ENCODE measurements at regions not wholly inside any gene's neighbourhood (a gene's known extent, or its start where the extent isn't known, plus 50 kb on each side); places are given as distances from the start of the nearest gene placed in this dataset.

DNA sequence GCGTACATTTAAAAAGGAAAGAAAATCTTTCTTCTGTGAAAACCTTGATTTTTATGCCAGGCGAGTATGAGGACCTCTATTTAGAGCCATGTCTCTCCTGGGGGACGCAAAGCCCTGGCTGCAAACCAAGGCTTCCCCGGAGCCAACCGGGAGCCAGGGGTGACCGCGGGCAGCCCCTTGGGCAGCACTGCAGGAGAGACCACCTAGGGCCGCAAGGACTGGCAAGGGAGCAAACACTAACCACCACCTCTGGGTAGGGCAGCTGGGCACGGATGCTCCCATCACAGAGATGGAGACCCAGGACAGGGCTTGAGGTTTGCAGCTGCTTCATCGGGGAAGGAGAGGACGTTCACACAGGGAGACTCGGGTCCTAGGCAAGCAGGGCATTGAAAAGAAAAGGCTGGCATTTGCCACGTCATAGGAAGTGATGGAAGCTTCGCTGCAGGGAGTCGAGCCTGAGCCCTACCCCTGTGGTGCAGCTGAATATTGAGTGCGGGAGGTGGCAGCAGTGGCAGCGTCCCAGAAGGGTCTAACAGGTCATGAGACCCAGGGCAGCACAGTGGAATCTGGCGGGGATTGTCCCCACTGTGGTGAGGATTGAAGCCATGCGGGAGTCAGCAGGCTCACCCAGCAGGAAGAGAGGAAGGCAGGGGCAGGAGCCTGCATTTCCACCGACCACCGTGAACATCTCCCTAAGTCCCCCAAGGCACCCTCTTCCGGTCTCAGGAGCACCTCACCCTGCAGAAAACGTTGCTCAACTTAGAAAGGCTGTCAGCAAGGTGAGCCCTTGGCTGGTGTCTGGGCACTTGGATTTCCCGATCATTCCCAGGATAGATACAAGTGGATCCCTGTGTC is 156.2 kb upstream of the CST7 start:
- Mint-ChIP-seq H3K27ac (peak overlapping the region in 1 of 6 donors; percentile 24), H3K27me3 (ENCODE audit: low read depth in 3 of 3) (peaks cover 2 to 5% (median 4%) of the 10 kb centered on the region in 3 donors), H3K9me3 (no peaks in the 10 kb centered on the region), H3K36me3 (no peaks in the 10 kb centered on the region), H3K4me1 (no peaks in the 10 kb centered on the region), H3K4me3 (no peak overlapping the region)
- DNase-seq = no peak

GRCh38 chr20:24795436-24795835 is 153.6 kb upstream of the CST7 start:
- DNase-seq = no peak
- Mint-ChIP-seq H3K9me3 (no peaks in the 10 kb centered on the region), H3K4me3 (no peak overlapping the region), H3K27ac (no peak overlapping the region), H3K36me3 (no peaks in the 10 kb centered on the region), H3K4me1 (no peaks in the 10 kb centered on the region), H3K27me3 (ENCODE audit: low read depth in 3 of 3) (peaks cover 2 to 4% (median 4%) of the 10 kb centered on the region in 3 donors)

DNA sequence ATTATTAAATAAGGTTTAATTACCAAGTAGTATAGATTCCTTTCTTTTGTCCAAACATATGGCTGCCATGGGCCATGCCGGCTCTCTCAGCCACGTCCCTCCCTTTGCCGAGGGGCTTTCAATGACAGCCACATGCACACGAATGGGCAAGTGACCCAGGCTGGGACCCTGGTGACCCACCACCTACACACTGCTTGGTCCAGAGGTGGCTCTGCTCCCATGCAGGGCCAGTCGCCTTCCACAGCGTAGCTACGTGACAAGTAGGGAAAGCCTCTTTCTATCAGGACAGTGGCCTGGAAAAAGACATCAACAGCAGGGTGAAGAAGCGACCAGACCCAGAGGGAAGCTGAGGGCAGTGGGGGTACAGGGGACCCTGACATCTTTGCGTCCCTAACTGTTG is 152.8 kb upstream of the CST7 start:
- Mint-ChIP-seq H3K27ac (no peak overlapping the region), H3K9me3 (no peaks in the 10 kb centered on the region), H3K36me3 (no peaks in the 10 kb centered on the region), H3K4me3 (no peak overlapping the region), H3K4me1 (no peaks in the 10 kb centered on the region), H3K27me3 (ENCODE audit: low read depth in 3 of 3) (peaks cover 2 to 4% (median 4%) of the 10 kb centered on the region in 3 donors)
- no peak for DNase-seq

GRCh38 chr20:24797113-24797512 is 152.0 kb upstream of the CST7 start:
- Mint-ChIP-seq H3K27ac (no peak overlapping the region), H3K27me3 (ENCODE audit: low read depth in 3 of 3) (peaks cover 2 to 4% (median 4%) of the 10 kb centered on the region in 3 donors), H3K9me3 (no peaks in the 10 kb centered on the region), H3K4me3 (no peak overlapping the region), H3K4me1 (no peaks in the 10 kb centered on the region), H3K36me3 (no peaks in the 10 kb centered on the region)
- DNase-seq = no peak

- H3K4me1 Mint-ChIP-seq = no peaks in the 10 kb centered on the region
- H3K9me3 Mint-ChIP-seq = no peaks in the 10 kb centered on the region
- DNase-seq = no peak
- peaks cover 2 to 4% (median 2%) of the 10 kb centered on the region in 3 donors for H3K27me3 Mint-ChIP-seq (ENCODE audit: low read depth in 3 of 3)
- no peaks in the 10 kb centered on the region for H3K36me3 Mint-ChIP-seq
- H3K4me3 Mint-ChIP-seq = no peak overlapping the region
- peak overlapping the region in 1 of 6 donors; percentile 14 for H3K27ac Mint-ChIP-seq
Observed at GRCh38 chr20:24797745-24798655, 151.1 kb upstream of the CST7 start.

DNA sequence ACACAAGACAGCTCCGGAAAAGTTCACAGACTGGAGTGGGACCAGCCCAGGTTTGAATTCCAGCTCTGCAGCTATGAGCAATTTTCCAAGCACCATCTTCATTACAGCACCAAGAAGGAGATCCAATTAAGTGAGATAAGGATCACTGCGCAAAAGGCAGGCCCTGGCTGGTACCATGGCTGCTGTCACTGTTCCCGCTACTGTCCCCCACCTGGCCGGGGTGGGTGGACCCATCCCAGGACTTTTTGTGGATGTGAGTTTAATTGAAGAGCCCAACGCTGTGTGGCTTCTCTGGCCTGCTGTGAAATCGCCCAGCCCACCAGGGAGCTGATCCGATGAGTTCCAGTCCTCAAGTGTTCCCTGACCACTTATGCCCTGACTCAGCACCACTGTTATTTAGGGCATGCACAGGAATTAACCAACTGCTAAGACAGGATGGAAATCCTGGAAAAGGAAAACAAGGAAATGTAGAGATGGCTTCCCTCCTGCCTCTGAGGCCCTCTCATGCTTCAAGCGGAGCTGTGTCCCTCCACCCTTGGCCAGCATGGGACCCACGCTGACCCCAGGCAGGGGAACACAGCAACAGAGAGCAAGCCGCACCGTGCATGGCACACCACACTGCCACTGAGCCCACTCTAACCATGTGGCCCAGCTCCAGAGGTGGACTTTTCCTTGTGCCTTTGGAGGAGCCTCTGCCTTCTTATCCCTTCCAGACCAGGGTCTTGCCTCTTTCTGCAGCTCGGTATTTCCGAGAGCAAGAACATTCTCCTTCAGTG is 150.0 kb upstream of the CST7 start:
- Mint-ChIP-seq H3K36me3 (no peaks in the 10 kb centered on the region), H3K4me3 (no peak overlapping the region), H3K4me1 (no peaks in the 10 kb centered on the region), H3K9me3 (no peaks in the 10 kb centered on the region), H3K27me3 (ENCODE audit: low read depth in 3 of 3) (peaks cover 0 to 4% (median 2%) of the 10 kb centered on the region in 3 donors), H3K27ac (no peak overlapping the region)
- DNase-seq = no peak

- Mint-ChIP-seq H3K4me1 (no peaks in the 10 kb centered on the region), H3K27ac (no peak overlapping the region), H3K27me3 (ENCODE audit: low read depth in 3 of 3) (peaks cover 0 to 4% (median 2%) of the 10 kb centered on the region in 3 donors), H3K4me3 (no peak overlapping the region), H3K9me3 (no peaks in the 10 kb centered on the region), H3K36me3 (no peaks in the 10 kb centered on the region)
- DNase-seq = no peak
Observed at GRCh38 chr20:24799971-24800580, 149.0 kb upstream of the CST7 start.

GRCh38 chr20:24802286-24802820 is 146.7 kb upstream of the CST7 start:
- H3K4me3 Mint-ChIP-seq = no peak overlapping the region
- DNase-seq = no peak
- peaks cover 0 to 7% (median 5%) of the 10 kb centered on the region in 3 donors for H3K27me3 Mint-ChIP-seq (ENCODE audit: low read depth in 3 of 3)
- H3K27ac Mint-ChIP-seq = no peak overlapping the region
- no peaks in the 10 kb centered on the region for H3K9me3 Mint-ChIP-seq
- H3K4me1 Mint-ChIP-seq = no peaks in the 10 kb centered on the region
- no peaks in the 10 kb centered on the region for H3K36me3 Mint-ChIP-seq

GRCh38 chr20:24804481-24805206 is 144.4 kb upstream of the CST7 start:
- Mint-ChIP-seq H3K36me3 (no peaks in the 10 kb centered on the region), H3K27me3 (ENCODE audit: low read depth in 3 of 3) (peaks cover 2 to 8% (median 2%) of the 10 kb centered on the region in 3 donors), H3K9me3 (no peaks in the 10 kb centered on the region), H3K27ac (no peak overlapping the region), H3K4me1 (peaks cover 0 to 4% of the 10 kb centered on the region in 2 donors), H3K4me3 (no peak overlapping the region)
- DNase-seq = no peak

- H3K4me3 Mint-ChIP-seq = no peak overlapping the region
- no peaks in the 10 kb centered on the region for H3K9me3 Mint-ChIP-seq
- no peak for DNase-seq
- H3K4me1 Mint-ChIP-seq = peaks cover 0 to 4% of the 10 kb centered on the region in 2 donors
- peaks cover 2 to 8% (median 2%) of the 10 kb centered on the region in 3 donors for H3K27me3 Mint-ChIP-seq (ENCODE audit: low read depth in 3 of 3)
- no peak overlapping the region for H3K27ac Mint-ChIP-seq
- no peaks in the 10 kb centered on the region for H3K36me3 Mint-ChIP-seq
Observed at GRCh38 chr20:24805456-24806238, 143.4 kb upstream of the CST7 start.

DNA sequence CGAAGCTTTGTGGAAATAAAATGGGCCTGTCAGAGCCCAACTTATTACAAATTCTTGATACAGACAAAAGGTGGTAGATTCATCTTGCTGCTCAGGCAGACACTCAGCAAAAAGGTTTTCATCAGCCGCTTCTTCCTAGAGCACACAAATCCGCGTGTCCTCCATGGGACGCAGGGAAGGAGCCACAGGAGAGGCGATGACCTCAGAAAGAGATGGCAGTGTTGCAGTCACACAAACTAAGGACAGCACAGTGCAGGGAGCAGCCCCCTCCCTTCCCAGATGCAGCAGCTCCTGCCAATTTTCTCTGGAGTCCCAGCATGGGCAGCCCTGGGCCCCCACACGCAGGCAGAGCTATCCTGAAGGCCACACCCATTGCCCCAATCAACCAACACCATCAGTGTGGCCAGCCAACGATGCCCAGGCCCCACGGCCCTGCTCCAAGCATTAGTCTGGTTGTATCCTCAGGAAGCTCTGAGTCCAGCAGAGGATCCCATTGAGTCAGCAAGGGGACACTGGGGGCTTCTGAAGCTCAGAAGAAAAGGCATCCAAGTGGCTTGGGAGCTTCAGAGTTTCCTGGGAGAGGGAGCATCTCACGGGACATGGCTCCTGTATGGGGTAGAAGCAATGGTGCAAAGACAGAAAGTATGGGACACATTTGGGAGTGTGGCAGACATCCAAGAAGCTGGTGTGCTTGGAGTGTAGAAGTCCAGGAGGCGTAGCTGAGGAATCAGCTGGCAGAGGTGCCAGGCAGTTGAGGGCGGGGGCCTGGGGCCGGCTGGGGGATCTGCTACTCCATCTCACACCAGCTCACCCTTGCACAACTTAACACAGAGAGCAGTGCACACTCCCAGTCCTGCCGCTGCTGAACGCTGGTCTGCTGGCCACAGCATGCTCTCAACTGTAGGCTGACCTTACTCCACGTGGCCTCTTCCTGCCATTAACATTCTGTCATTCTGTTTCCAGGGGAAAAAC is 142.1 kb upstream of the CST7 start:
- no peak overlapping the region for H3K4me3 Mint-ChIP-seq
- H3K27ac Mint-ChIP-seq = no peak overlapping the region
- peaks cover 0 to 4% of the 10 kb centered on the region in 2 donors for H3K4me1 Mint-ChIP-seq
- no peak for DNase-seq
- H3K27me3 Mint-ChIP-seq (ENCODE audit: low read depth in 3 of 3) = peaks cover 2 to 8% (median 2%) of the 10 kb centered on the region in 3 donors
- no peaks in the 10 kb centered on the region for H3K9me3 Mint-ChIP-seq
- H3K36me3 Mint-ChIP-seq = no peaks in the 10 kb centered on the region

Measured in immature natural killer cell (primary cell).